Retinal pigment epithelial cell (primary cell): ENCODE measurements at regions not wholly inside any gene's neighbourhood (a gene's known extent, or its start where the extent isn't known, plus 50 kb on each side); places are given as distances from the start of the nearest gene placed in this dataset.

Experiments used
- DNase-seq: peaks from one replicate; pipeline ENCODE4 v3.0.0-alpha.2; 2010; ENCODE audit warnings: low read depth
- H3K4me3 ChIP-seq: 2 replicates; pipeline ENCODE4 v1.5.1; 2011; ENCODE audit warnings: mild to moderate bottlenecking, low read length, control low read depth, moderate library complexity
- CTCF ChIP-seq: conservative IDR thresholded peaks from 2 replicates; pipeline ENCODE4 v1.5.1; 2011; ENCODE audit warnings: low read depth, low read length, control low read depth, inconsistent platforms

GRCh38 chrX:23494741-23495140 lies 160.1 kb downstream of the PTCHD1 start:
- no peak for DNase-seq
- TF ChIP-seq CTCF, result no peak
- H3K4me3 ChIP-seq, result no peak overlapping the region

GRCh38 chrX:23497919-23498318 lies 163.3 kb downstream of the PTCHD1 start:
- no peak overlapping the region for H3K4me3 ChIP-seq
- no peak for TF ChIP-seq CTCF
- no peak for DNase-seq

- TF ChIP-seq CTCF, result no peak
- H3K4me3 ChIP-seq, result no peak overlapping the region
- no peak for DNase-seq
Measured at GRCh38 chrX:23501974-23502373, 165.3 kb upstream of the PRDX4 start.

- no peak overlapping the region for H3K4me3 ChIP-seq
- DNase-seq, result peak; percentile 78
- no peak for TF ChIP-seq CTCF
Measured at GRCh38 chrX:23503835-23504539, 163.3 kb upstream of the PRDX4 start.

- no peak overlapping the region for H3K4me3 ChIP-seq
- no peak for TF ChIP-seq CTCF
- no peak for DNase-seq
Measured at GRCh38 chrX:23504540-23504884, 162.8 kb upstream of the PRDX4 start.

GRCh38 chrX:23504895-23505294 lies 162.4 kb upstream of the PRDX4 start:
- no peak for TF ChIP-seq CTCF
- no peak for DNase-seq
- H3K4me3 ChIP-seq, result no peak overlapping the region

GRCh38 chrX:23505531-23506303 lies 161.6 kb upstream of the PRDX4 start:
- DNase-seq, result no peak
- TF ChIP-seq CTCF, result no peak
- no peak overlapping the region for H3K4me3 ChIP-seq
